NCI-H128 (cell line): ENCODE measurements at regions not wholly inside any gene's neighbourhood (a gene's known extent, or its start where the extent isn't known, plus 50 kb on each side); places are given as distances from the start of the nearest gene placed in this dataset.
"Not testable (repeated sequence)": the region's sequence is repeated elsewhere in the genome, so short reads cannot be mapped to it uniquely, and the experiment has no call there.

Source experiments
- DNase-seq: peaks from one replicate; lab custom pipeline; 2025; ENCODE audit not compliant: unreplicated experiment; lab: John Stamatoyannopoulos, UW

GRCh38 chr16:17945080-17945601, 391.4 kb downstream of the NPIPA8 start:
- DNase-seq: no peak

GRCh38 chr16:17944345-17944744, 392.2 kb downstream of the NPIPA8 start:
- DNase-seq: no peak

DNA sequence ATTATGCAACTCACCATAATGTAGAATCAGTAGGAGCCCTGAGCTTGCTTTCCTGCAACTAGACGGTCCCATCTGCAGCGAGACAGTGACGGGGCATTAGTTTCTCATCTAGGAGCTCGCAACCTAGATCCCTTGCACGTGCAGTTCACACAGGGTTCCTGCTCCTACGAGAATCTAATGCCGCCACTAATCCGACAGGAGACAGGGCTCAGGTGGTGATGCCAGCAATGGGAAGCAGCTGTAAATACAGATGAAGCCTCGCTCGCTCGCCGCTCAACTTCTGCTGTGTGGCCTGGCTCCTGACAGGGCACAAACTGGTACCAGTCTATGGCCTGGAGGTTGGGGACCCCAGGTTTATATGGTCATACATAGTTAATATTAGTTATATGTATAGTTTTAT, 394.5 kb downstream of the NPIPA8 start:
- DNase-seq: no peak

DNA sequence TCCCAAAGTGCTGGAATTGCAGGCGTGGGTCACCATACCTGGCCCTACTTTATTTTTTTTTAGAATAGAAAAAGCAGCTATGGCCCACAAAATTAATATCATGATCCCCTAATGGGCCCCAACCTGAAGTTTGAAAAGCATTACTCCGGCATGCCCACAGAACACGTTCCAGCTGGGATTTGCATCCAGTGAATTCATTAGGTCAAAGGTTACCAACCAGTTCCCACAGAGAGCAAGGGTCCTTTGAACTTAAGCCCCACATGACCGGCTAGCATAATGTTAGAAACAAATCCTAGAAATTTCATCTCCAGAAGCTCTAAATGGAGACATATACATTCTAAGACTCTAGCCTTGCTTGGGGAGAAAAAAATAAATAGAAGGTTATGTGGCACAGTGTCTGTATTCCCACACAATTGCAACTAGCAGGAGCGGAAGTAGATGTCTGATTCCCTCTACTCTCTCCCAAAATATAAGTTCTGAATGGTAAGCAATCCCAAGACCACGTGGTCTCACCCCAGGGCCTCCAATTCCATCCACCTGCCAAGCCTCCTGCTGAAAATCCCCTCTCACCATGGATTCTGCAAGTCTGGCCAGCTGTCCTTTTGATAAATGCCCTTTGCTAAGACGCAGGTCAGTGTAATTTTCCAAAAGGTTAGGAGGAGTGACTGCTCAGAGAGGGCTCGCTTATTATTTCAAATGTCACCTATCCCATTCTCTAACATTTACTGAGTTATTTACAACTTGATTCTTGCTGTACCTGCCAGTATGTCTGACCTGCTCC, 395.8 kb downstream of the NPIPA8 start:
- DNase-seq: no peak

DNA sequence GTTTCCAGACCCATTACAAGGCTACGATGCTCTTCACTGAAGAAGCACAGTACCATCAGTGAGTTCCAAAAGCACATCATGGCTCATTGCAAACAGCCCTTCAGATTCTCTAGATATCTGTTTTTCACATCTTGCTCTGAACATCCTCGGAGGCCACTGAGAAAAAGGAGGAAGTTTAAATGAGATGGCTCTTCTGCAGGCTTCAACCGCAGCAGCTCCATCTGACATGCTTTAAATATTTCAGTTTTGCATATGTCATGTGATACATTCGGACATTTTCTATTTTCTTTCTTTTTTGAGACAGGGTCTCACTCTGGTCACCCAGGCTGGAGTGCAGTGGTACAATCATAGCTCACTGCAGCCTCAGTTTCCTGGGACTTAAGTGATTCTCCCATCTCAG, 396.8 kb downstream of the NPIPA8 start:
- no peak for DNase-seq

DNA sequence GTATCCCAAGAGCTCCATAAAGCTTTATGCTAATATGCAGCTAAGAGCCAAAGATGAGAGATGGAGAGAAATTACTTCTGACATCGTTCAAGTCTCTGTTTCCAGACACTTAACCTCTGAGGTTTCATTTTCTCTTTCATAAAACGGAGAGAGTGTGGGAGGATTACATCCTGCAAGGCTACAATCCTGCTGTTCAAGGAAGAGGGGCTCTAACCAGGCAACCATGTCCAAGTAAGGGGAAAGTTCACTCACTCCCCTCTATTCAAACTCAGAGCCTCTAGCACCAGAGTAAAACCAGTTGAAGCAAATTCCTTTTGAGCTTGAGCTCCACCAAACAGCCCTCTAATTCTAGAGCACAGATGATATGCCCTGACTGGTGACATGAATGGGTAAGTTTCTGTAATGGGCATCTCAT, 397.4 kb downstream of the NPIPA8 start:
- DNase-seq: no peak

GRCh38 chr16:17938546-17938945, 398.0 kb downstream of the NPIPA8 start:
- DNase-seq: no peak

DNA sequence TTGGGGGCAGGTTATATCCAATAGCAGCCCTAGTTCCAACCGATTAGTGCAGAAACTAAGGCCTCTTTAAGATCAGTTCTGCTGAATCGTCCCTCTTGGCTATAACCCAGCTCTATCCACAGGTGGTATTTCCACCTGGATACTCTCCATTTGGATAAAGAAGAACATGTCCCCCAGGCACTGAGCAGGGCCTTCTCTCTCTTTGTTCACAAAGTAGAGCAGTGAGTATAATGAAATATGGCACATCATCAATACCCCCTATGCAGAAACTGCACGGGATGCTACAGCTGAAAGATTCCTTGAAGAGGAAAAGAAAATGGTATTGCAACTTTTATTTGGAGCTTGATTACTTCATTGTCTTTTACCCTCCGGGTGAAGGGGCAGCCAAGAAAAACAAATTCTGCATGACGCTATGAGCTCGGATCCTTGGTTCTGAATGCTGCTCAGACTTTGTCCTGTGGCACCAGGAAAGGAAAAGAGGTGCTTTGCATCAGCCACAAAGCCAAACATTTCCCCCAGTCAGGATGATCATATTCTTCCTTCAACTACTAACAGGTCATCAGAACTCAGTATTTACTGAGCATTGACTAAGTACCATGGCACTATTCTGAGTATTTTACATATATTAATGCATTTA, 399.7 kb downstream of the NPIPA8 start:
- DNase-seq: no peak

DNA sequence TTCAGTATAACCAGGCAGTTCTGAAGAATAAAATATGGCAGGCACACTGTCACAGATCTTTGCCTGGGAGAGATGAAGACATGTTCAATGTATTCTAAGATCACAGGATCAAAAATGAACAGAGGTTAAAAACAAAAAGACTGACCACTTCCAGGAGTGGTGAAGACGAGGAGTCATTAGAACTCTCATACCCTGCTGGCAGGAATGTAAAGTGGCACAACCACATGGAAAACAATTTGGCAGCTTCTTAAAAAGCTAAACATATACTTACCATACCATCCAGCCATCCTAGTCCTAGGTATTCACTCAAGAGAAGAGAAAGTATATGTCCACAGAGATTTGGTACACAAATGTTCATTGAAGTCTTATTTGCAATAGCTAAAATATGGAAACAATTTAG, 406.3 kb downstream of the NPIPA8 start:
- no peak for DNase-seq

- DNase-seq: no peak
Measured at GRCh38 chr16:17926866-17927399, 409.6 kb downstream of the NPIPA8 start.

- DNase-seq: no peak
Measured at GRCh38 chr16:17926461-17926860, 410.1 kb downstream of the NPIPA8 start.

DNA sequence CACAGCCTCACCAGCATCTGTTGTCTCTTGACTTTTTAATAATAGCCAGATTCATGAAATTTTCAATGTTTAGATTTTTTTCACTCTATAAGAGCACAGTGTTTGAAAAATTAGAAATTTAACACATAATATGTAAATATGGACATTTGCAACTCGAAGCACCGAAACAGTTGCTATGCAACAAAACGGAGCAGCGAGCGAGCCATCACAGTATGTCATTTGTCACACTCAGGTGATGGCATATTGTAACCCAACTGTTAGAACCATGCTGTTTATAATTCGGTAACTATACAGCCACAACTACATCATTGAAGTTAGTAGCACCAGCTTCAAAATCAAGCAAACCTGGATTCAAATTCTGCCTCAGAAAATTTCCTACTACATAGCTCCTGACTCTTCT, 410.8 kb downstream of the NPIPA8 start:
- no peak for DNase-seq

DNA sequence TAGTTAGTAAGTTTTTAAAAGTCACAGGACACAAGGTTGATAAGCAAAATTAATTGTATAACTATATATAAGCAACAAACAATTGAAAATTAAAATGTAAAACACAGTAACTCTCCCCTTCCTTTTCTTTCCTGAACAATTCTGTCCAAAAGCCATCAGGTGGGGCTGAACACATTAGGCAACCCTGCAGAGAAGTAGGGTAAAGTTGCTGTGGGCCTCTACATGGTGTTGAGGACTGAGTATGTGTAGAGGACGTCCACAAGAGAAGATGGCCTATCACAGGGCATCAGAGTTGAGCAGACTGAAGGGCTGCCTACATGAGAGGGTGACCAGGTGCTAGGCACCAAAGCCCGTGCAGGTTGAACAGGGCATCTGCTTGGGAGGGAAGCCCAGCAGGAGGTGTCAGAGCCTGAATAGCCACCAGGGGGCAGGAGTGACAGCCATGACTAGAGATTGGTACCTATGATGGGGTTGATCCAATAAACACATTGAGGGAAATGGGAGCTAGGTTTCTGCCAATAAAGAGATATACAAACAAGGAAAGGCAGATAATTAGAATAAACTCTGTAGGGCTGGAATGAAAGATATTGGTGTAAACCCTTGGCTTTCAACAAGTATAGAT, 415.1 kb downstream of the NPIPA8 start:
- no peak for DNase-seq

DNA sequence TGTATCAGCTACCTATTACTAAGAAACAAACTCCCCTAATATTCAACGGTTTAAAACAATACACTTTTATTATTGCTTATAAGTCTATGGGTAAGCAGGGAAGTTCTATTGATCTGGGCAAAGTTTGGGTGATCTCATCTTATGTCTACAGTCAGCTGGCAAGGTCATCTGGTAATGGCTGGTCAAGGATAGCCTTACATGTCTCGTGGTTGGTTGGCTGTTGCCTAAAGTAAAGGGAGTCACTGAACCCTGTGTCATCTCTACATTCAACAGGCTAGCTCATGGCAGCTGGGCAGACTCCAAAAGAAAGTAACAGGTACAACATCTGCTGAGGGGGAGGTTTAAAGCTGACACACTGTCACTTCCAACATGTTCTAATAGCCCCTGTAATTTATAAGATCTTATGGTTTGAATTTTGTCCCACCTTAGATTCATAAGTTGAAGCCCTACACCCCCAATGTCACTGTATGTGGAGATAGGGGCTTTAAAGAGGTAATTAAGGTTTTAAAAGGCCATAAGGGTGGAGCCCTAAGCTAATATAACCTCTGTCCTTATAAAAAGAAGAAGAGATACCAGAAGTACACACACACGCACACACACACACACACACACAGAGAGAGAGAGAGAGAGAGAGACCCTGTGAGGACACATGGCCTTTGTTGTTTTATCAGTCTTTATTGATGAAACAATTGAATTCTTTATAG, 419.1 kb downstream of the NPIPA8 start:
- DNase-seq: no peak

DNA sequence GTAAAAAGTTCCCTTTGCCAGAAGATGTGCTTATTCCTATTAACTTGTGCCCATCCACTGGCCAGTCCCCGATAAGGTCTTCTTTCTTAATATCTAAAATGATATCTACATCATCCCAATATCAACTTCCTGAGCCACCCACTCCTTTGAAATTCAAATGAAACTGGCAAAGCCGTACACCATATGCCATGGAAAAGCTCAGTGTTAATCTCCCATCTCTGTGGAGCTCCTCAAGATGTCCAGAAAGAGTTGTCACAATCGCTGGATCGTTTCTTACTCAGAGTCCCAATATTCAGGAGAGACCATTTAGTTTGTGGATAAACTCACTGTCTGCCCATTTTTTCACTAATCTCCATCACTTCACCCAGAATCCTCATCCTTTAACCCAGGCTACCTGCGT, 420.7 kb downstream of the NPIPA8 start:
- DNase-seq: no peak

GRCh38 chr16:17914168-17914567, 422.4 kb downstream of the NPIPA8 start:
- DNase-seq: no peak

GRCh38 chr16:17911578-17911977, 425.0 kb downstream of the NPIPA8 start:
- not testable (repeated sequence) for DNase-seq

GRCh38 chr16:17906626-17907025, 429.9 kb downstream of the NPIPA8 start:
- DNase-seq: not testable (repeated sequence)

GRCh38 chr16:17901309-17901708, 430.5 kb upstream of the XYLT1 start:
- no peak for DNase-seq

GRCh38 chr16:17899141-17899540, 428.4 kb upstream of the XYLT1 start:
- no peak for DNase-seq

- no peak for DNase-seq
Measured at GRCh38 chr16:17887963-17888362, 417.2 kb upstream of the XYLT1 start.
